Suppressor macrophage treated with lipopolysaccharide for 1 hour (primary cell): ENCODE measurements at regions not wholly inside any gene's neighbourhood (a gene's known extent, or its start where the extent isn't known, plus 50 kb on each side); places are given as distances from the start of the nearest gene placed in this dataset.
"Not testable (repeated sequence)": the region's sequence is repeated elsewhere in the genome, so short reads cannot be mapped to it uniquely, and the experiment has no call there.

ENCODE experiments used
- DNase-seq, 3 donors: peaks; one replicate each; pipeline ENCODE4 v3.0.0-alpha.2; 2020 to 2022

- DNase-seq: not testable (repeated sequence)
Measured at GRCh38 chr21:18096413-18096812, 148.2 kb upstream of the CHODL start.

GRCh38 chr21:18089786-18090185, 154.8 kb upstream of the CHODL start:
- no peak for DNase-seq

- DNase-seq: no peak
Measured at GRCh38 chr21:18070392-18070791, 174.2 kb upstream of the CHODL start.

GRCh38 chr21:18069875-18070274, 174.8 kb upstream of the CHODL start:
- DNase-seq: no peak

GRCh38 chr21:18060402-18060801, 184.2 kb upstream of the CHODL start:
- DNase-seq: no peak

- DNase-seq: no peak
Measured at GRCh38 chr21:18058731-18059398, 185.8 kb upstream of the CHODL start.

GRCh38 chr21:18053151-18053550, 191.5 kb upstream of the CHODL start:
- no peak for DNase-seq

- no peak for DNase-seq
Measured at GRCh38 chr21:18049461-18049860, 195.2 kb upstream of the CHODL start.

- peak; percentile 2 to 30 (median 2) for DNase-seq
Measured at GRCh38 chr21:18041012-18041411, 203.6 kb upstream of the CHODL start.

- no peak for DNase-seq
Measured at GRCh38 chr21:18030248-18030647, 211.1 kb upstream of the C21orf91 start.

GRCh38 chr21:18026359-18026758, 207.2 kb upstream of the C21orf91 start:
- DNase-seq: no peak

GRCh38 chr21:18023711-18024110, 204.6 kb upstream of the C21orf91 start:
- DNase-seq: no peak

GRCh38 chr21:18023157-18023556, 204.0 kb upstream of the C21orf91 start:
- no peak for DNase-seq

GRCh38 chr21:18007121-18007520, 188.0 kb upstream of the C21orf91 start:
- DNase-seq: no peak

GRCh38 chr21:18006691-18007090, 187.5 kb upstream of the C21orf91 start:
- no peak for DNase-seq

- no peak for DNase-seq
Measured at GRCh38 chr21:18002393-18002792, 183.2 kb upstream of the C21orf91 start.

GRCh38 chr21:18000981-18001686, 182.0 kb upstream of the C21orf91 start:
- no peak for DNase-seq

GRCh38 chr21:17998599-17998998, 179.4 kb upstream of the C21orf91 start:
- not testable (repeated sequence) for DNase-seq

GRCh38 chr21:17989780-17990179, 170.6 kb upstream of the C21orf91 start:
- no peak for DNase-seq

GRCh38 chr21:17988102-17988437, 168.9 kb upstream of the C21orf91 start:
- no peak for DNase-seq

GRCh38 chr21:17987382-17988101, 168.4 kb upstream of the C21orf91 start:
- DNase-seq: no peak

GRCh38 chr21:17981060-17981740, 162.0 kb upstream of the C21orf91 start:
- DNase-seq: no peak

GRCh38 chr21:17979763-17980162, 160.6 kb upstream of the C21orf91 start:
- DNase-seq: no peak

GRCh38 chr21:17978895-17979294, 159.7 kb upstream of the C21orf91 start:
- no peak for DNase-seq
